Adrenal gland (tissue), 5 donors: ENCODE measurements at regions not wholly inside any gene's neighbourhood (a gene's known extent, or its start where the extent isn't known, plus 50 kb on each side); places are given as distances from the start of the nearest gene placed in this dataset.

Experiments used
- POLR2A ChIP-seq, 2 donors: fragments of 450-650 bp; IDR thresholded peaks; one replicate each; pipeline ENCODE4 v1.6.1; 2017; ENCODE audit warnings: antibody characterized with exemption in 2 of 2, mild to moderate bottlenecking in 2 of 2, moderate library complexity in 1 of 2
- TF ChIP-seq, protein P1 (sequence below), 6 experiments: fragments of 450-650 bp in 4 of 6; fragments of 200-600 bp in 2 of 6; sonication (generic) in 1 of 6; IDR thresholded peaks; 1 replicate in 5 of 6; 2 replicates in 1 of 6; pipeline versions ENCODE4 v1.5.1 to v1.8.0; 2016 to 2021; ENCODE audit warnings: antibody characterized with exemption in 6 of 6, mild to moderate bottlenecking in 2 of 6, moderate library complexity in 1 of 6
- donor health status: DM: no; HTN: no; CAD: no.

DNA sequence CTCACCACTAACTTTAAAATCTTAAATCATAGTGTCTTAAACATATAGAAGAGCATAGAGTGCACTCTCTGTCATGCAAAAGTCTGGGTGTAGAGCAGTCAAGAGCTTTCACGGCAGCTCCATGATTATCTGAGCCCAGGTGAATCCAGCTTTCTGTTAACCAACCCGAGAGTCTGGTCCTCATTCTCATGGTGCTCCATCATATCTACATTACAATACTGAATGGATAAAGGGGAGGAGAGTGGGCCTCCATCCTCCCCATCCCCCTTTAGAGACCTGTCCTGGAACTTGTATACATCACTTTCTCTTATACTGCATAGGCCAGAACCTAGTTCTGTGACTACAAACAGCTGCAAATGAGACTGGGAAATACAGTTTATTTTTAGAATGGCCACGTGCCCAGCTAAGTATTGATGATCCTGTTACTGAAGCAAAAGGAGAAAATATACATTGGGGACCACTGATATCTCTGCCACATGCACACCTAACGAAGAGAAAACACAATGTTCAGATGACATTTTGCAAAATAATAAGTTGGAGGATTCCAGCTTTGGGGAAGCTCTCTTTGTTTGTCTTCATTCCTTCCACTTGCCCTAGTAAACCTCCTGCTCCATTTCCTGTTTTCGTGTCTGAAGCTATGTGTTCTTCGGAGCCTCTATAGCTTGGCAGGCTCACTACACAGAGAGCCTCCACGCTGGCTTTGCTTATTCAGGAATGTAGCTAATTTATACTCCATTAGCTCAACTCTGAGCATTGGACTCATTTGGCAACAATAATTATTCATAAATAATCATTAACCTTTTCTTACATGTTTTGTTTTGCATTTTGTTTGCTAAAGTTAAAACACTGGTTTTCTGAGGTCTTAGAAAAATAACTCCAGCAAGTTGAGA is 110.1 kb downstream of the IYD start:
- TF ChIP-seq, protein P1, sequence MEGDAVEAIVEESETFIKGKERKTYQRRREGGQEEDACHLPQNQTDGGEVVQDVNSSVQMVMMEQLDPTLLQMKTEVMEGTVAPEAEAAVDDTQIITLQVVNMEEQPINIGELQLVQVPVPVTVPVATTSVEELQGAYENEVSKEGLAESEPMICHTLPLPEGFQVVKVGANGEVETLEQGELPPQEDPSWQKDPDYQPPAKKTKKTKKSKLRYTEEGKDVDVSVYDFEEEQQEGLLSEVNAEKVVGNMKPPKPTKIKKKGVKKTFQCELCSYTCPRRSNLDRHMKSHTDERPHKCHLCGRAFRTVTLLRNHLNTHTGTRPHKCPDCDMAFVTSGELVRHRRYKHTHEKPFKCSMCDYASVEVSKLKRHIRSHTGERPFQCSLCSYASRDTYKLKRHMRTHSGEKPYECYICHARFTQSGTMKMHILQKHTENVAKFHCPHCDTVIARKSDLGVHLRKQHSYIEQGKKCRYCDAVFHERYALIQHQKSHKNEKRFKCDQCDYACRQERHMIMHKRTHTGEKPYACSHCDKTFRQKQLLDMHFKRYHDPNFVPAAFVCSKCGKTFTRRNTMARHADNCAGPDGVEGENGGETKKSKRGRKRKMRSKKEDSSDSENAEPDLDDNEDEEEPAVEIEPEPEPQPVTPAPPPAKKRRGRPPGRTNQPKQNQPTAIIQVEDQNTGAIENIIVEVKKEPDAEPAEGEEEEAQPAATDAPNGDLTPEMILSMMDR (IDR thresholded peaks at IDR 0.05): no peak
- no peak for TF ChIP-seq POLR2A (IDR thresholded peaks at IDR 0.05)
